ENCODE measurements at regions not wholly inside any gene's neighbourhood (a gene's known extent, or its start where the extent isn't known, plus 50 kb on each side); places are given as distances from the start of the nearest gene placed in this dataset.

GRCh38 chr5:79868163-79868670 lies 122.8 kb downstream of the MTX3 start:
- no peaks in the 10 kb centered on the region for H3K36me3 ChIP-seq
- no peaks in the 10 kb centered on the region for H3K9me3 ChIP-seq
- no peaks in the 10 kb centered on the region for H3K27me3 ChIP-seq
- TF ChIP-seq POLR2A (IDR thresholded peaks at IDR 0.05), result no peak
- TF ChIP-seq, protein P1, sequence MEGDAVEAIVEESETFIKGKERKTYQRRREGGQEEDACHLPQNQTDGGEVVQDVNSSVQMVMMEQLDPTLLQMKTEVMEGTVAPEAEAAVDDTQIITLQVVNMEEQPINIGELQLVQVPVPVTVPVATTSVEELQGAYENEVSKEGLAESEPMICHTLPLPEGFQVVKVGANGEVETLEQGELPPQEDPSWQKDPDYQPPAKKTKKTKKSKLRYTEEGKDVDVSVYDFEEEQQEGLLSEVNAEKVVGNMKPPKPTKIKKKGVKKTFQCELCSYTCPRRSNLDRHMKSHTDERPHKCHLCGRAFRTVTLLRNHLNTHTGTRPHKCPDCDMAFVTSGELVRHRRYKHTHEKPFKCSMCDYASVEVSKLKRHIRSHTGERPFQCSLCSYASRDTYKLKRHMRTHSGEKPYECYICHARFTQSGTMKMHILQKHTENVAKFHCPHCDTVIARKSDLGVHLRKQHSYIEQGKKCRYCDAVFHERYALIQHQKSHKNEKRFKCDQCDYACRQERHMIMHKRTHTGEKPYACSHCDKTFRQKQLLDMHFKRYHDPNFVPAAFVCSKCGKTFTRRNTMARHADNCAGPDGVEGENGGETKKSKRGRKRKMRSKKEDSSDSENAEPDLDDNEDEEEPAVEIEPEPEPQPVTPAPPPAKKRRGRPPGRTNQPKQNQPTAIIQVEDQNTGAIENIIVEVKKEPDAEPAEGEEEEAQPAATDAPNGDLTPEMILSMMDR (IDR thresholded peaks at IDR 0.05), result no peak
- DNase-seq, result no peak
- H3K4me3 ChIP-seq, result no peak overlapping the region
- H3K27ac ChIP-seq, result no peak overlapping the region
- H3K4me1 ChIP-seq, result no peaks in the 10 kb centered on the region

GRCh38 chr5:79865579-79865978 lies 125.5 kb downstream of the MTX3 start:
- Histone ChIP-seq H3K4me1 (no peaks in the 10 kb centered on the region), H3K4me3 (no peak overlapping the region), H3K27ac (no peak overlapping the region), H3K27me3 (no peaks in the 10 kb centered on the region), H3K9me3 (no peaks in the 10 kb centered on the region), H3K36me3 (no peaks in the 10 kb centered on the region)
- no peak for DNase-seq
- TF ChIP-seq, protein P1 (IDR thresholded peaks at IDR 0.05), result no peak
- no peak for TF ChIP-seq POLR2A (IDR thresholded peaks at IDR 0.05)

DNA sequence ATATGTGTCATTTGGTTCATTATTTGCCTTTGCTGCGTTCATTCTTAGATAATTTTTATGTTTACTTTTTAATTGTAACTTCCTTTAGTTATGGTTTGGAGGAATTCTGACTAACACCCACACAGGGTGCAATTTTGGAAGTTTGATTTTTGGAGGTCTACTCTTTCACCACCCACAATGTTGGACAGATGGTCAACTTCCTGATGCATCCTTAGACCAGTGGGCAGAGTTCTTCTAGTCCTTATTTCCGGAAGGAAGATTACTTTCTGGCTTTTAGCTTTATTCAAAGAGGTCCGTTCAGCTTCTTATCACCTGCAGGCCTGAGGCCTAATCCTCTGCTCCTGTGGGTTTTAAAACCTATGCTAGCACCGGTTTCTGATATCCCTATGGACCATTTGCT lies 126.7 kb downstream of the MTX3 start:
- no peak for DNase-seq
- no peaks in the 10 kb centered on the region for H3K36me3 ChIP-seq

DNA sequence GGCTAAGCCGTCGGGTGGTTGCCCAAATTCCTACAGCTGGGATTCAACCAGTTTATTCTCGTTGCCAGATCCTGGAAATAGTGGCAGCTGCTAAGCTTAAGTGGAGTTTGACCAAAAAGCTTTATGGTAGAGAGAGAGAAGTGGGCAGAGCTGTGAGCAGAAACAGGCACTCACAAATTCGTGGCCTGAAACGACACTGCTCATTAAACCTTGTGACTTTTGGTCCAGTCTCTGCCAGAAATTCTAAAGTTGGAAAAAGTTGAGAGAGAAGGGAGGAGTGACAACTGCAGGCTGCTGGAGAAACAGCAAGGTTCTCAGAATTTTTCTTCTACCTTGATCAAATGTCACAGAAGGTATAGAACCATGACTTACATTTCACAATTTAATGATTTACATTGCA lies 131.5 kb downstream of the MTX3 start:
- TF ChIP-seq, protein P1 (IDR thresholded peaks at IDR 0.05), result no peak
- no peak for TF ChIP-seq POLR2A (IDR thresholded peaks at IDR 0.05)
- Histone ChIP-seq H3K27ac (no peak overlapping the region), H3K27me3 (no peaks in the 10 kb centered on the region), H3K36me3 (no peaks in the 10 kb centered on the region), H3K4me3 (no peak overlapping the region), H3K9me3 (no peaks in the 10 kb centered on the region), H3K4me1 (no peaks in the 10 kb centered on the region)
- DNase-seq, result no peak

More for the DNA sequence above, 126.7 kb downstream of the MTX3 start:
- Histone ChIP-seq H3K4me1 (no peaks in the 10 kb centered on the region), H3K27ac (no peak overlapping the region), H3K27me3 (no peaks in the 10 kb centered on the region), H3K9me3 (no peaks in the 10 kb centered on the region), H3K4me3 (no peak overlapping the region)
- no peak for TF ChIP-seq POLR2A (IDR thresholded peaks at IDR 0.05)
- TF ChIP-seq, protein P1 (IDR thresholded peaks at IDR 0.05), result no peak

GRCh38 chr5:79858410-79858723 lies 132.7 kb downstream of the MTX3 start:
- Histone ChIP-seq H3K36me3 (no peaks in the 10 kb centered on the region), H3K27ac (no peak overlapping the region), H3K4me1 (no peaks in the 10 kb centered on the region), H3K9me3 (no peaks in the 10 kb centered on the region), H3K4me3 (no peak overlapping the region), H3K27me3 (no peaks in the 10 kb centered on the region)
- TF ChIP-seq, protein P1 (IDR thresholded peaks at IDR 0.05), result no peak
- TF ChIP-seq POLR2A (IDR thresholded peaks at IDR 0.05), result no peak
- no peak for DNase-seq
